Neural crest cell (in vitro differentiated cells): ENCODE measurements at regions not wholly inside any gene's neighbourhood (a gene's known extent, or its start where the extent isn't known, plus 50 kb on each side); places are given as distances from the start of the nearest gene placed in this dataset.

Source experiments
- DNase-seq: peaks from one replicate; pipeline ENCODE4 v3.0.0; 2021; ENCODE audit warnings: low read depth, mixed read lengths, low spot score
- H3K27ac Mint-ChIP-seq: one replicate; pipeline ENCODE4 v1.8.0; 2021; ENCODE audit warnings: mild to moderate bottlenecking, mixed read lengths; ENCODE audit not compliant: unreplicated experiment
- H3K27me3 Mint-ChIP-seq: 2 replicates; pipeline ENCODE4 v1.8.0; 2021; ENCODE audit warnings: low read depth, mild to moderate bottlenecking, mixed read lengths
- H3K36me3 Mint-ChIP-seq: 2 replicates; pipeline ENCODE4 v1.8.0; 2021; ENCODE audit warnings: low read depth, mild to moderate bottlenecking, mixed read lengths
- H3K4me1 Mint-ChIP-seq: 2 replicates; pipeline ENCODE4 v1.8.0; 2021; ENCODE audit warnings: mixed read lengths
- H3K4me3 Mint-ChIP-seq: one replicate; pipeline ENCODE4 v1.8.0; 2021; ENCODE audit warnings: mild to moderate bottlenecking, mixed read lengths
- H3K9me3 Mint-ChIP-seq: 2 replicates; pipeline ENCODE4 v1.8.0; 2021; ENCODE audit warnings: mixed read lengths
- CTCF ChIP-seq: fragments of 200-600 bp; sonication (generic); conservative IDR thresholded peaks from 2 replicates; pipeline ENCODE4 v1.5.0; 2021; ENCODE audit warnings: antibody characterized with exemption, mild to moderate bottlenecking

- H3K36me3 Mint-ChIP-seq = no peaks in the 10 kb centered on the region
- no peak for TF ChIP-seq CTCF
- H3K27me3 Mint-ChIP-seq = no peaks in the 10 kb centered on the region
- no peak overlapping the region for H3K4me3 Mint-ChIP-seq
- H3K4me1 Mint-ChIP-seq = no peaks in the 10 kb centered on the region
- no peaks in the 10 kb centered on the region for H3K9me3 Mint-ChIP-seq
- H3K27ac Mint-ChIP-seq = no peak overlapping the region
- no peak for DNase-seq
Measured at GRCh38 chr21:16650714-16651366, 862.0 kb upstream of the CXADR start.

- no peaks in the 10 kb centered on the region for H3K27me3 Mint-ChIP-seq
- H3K27ac Mint-ChIP-seq = no peak overlapping the region
- no peak for DNase-seq
- H3K36me3 Mint-ChIP-seq = no peaks in the 10 kb centered on the region
- H3K4me1 Mint-ChIP-seq = no peaks in the 10 kb centered on the region
- no peaks in the 10 kb centered on the region for H3K9me3 Mint-ChIP-seq
- no peak for TF ChIP-seq CTCF
- H3K4me3 Mint-ChIP-seq = no peak overlapping the region
Measured at GRCh38 chr21:16651956-16652355, 860.9 kb upstream of the CXADR start.

- H3K27me3 Mint-ChIP-seq = no peaks in the 10 kb centered on the region
- no peak overlapping the region for H3K4me3 Mint-ChIP-seq
- no peak for DNase-seq
- TF ChIP-seq CTCF = no peak
- no peaks in the 10 kb centered on the region for H3K36me3 Mint-ChIP-seq
- no peaks in the 10 kb centered on the region for H3K9me3 Mint-ChIP-seq
- H3K4me1 Mint-ChIP-seq = no peaks in the 10 kb centered on the region
- H3K27ac Mint-ChIP-seq = no peak overlapping the region
Measured at GRCh38 chr21:16663436-16663835, 849.4 kb upstream of the CXADR start.

- H3K4me1 Mint-ChIP-seq = no peaks in the 10 kb centered on the region
- TF ChIP-seq CTCF = no peak
- no peak overlapping the region for H3K4me3 Mint-ChIP-seq
- H3K36me3 Mint-ChIP-seq = no peaks in the 10 kb centered on the region
- no peaks in the 10 kb centered on the region for H3K27me3 Mint-ChIP-seq
- no peaks in the 10 kb centered on the region for H3K9me3 Mint-ChIP-seq
- DNase-seq = no peak
- no peak overlapping the region for H3K27ac Mint-ChIP-seq
Measured at GRCh38 chr21:16667395-16667794, 845.4 kb upstream of the CXADR start.

GRCh38 chr21:16674949-16675348 is 837.9 kb upstream of the CXADR start:
- H3K27ac Mint-ChIP-seq = no peak overlapping the region
- no peaks in the 10 kb centered on the region for H3K4me1 Mint-ChIP-seq
- TF ChIP-seq CTCF = no peak
- no peaks in the 10 kb centered on the region for H3K9me3 Mint-ChIP-seq
- no peaks in the 10 kb centered on the region for H3K27me3 Mint-ChIP-seq
- H3K4me3 Mint-ChIP-seq = no peak overlapping the region
- H3K36me3 Mint-ChIP-seq = no peaks in the 10 kb centered on the region
- no peak for DNase-seq
